ENCODE measurements at regions not wholly inside any gene's neighbourhood (a gene's known extent, or its start where the extent isn't known, plus 50 kb on each side); places are given as distances from the start of the nearest gene placed in this dataset.

DNA sequence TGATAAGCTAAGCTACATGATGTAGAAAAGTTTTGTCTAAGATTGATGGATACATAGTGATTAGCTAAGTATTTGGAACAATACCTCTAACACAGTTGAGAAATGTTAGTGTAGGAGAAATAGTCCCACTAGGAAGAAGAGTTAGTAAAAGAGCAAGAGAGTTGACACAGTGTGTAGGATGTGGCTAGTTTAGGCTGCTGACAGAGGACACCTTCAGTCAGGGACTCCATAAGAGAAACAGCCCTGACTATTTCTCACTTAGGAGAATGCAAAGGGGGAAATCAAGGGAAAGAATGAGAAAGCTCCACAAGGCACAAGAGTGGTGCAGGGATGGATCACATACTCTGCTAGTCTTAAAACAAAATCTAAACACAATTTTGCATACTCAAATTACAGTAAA lies 613.7 kb downstream of the SLC16A7 start (continued):
- TF ChIP-seq SIN3A (IDR thresholded peaks at IDR 0.05; ENCODE audit: low read depth), result no peak
- no peak for TF ChIP-seq SP1 (IDR thresholded peaks at IDR 0.05; ENCODE audit: low read depth)
- TF ChIP-seq SRF (IDR thresholded peaks at IDR 0.05; ENCODE audit: low read depth), result no peak

DNA sequence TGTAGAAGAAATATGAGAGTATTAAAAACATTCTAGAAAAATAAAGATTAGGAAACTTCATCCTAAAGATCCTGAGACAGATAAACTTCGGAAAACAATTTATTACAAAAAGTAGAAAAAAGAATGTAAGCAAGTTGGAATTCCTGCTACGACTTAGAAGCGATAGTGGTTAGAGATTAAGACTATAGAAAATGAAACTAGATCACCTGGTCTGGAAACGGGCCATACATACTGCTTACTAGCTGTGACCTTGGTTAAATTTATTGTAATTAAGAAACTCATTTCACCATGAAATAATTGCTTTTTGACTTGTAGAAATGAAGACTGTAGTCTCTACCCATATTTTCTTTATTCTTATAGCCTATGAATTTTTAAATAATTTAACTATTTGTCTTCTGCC lies 614.1 kb downstream of the SLC16A7 start:
- no peaks in the 10 kb centered on the region for H3K79me2 ChIP-seq (ENCODE audit: insufficient read depth, low read length)
- H3K27me3 ChIP-seq (ENCODE audit: insufficient read depth, low read length), result no peaks in the 10 kb centered on the region
- ATAC-seq (no peak), DNase-seq (ENCODE audit: low read depth, low spot score) (no peak)
- ChIA-PET RAD21 (ENCODE audit: low non-redundant PET in 1 of 2, low total read pairs in 2 of 2, uncharacterized antibody in 2 of 2, unreplicated experiment in 2 of 2) (no interaction called here), CTCF (no interaction called here), POLR2A (no interaction called here)
- H3K9me3 ChIP-seq (ENCODE audit: control insufficient read depth in 1 of 2, insufficient read depth in 1 of 2, low read depth in 1 of 2, low read length in 2 of 2), result no peaks in the 10 kb centered on the region
- H3K9ac ChIP-seq (ENCODE audit: low read length), result no peak overlapping the region
- H3K9me2 ChIP-seq (ENCODE audit: insufficient read depth), result no peaks in the 10 kb centered on the region
- TF ChIP-seq TCF7L2 (IDR thresholded peaks at IDR 0.05; ENCODE audit: borderline replicate concordance, extremely low read depth, insufficient read depth, insufficient read length) (no peak), CEBPB (IDR thresholded peaks at IDR 0.05; ENCODE audit: low read depth) (no peak)
- intact Hi-C loops (cut with micrococcal nuclease), result no loop called here
- no peaks in the 10 kb centered on the region for H3K36me3 ChIP-seq (ENCODE audit: control insufficient read depth in 1 of 2, insufficient read depth in 2 of 2, low read length in 2 of 2)
- no peaks in the 10 kb centered on the region for H4K20me1 ChIP-seq (ENCODE audit: insufficient read depth)
- no peak overlapping the region for H3K27ac ChIP-seq (ENCODE audit: low read depth, low read length)
- no peak overlapping the region for H3K4me2 ChIP-seq (ENCODE audit: low read length)
- peaks cover 0 to 3% of the 10 kb centered on the region in 2 experiments; a peak in 1 of 4 replicates for H3K4me1 ChIP-seq (ENCODE audit: control insufficient read depth in 1 of 2, insufficient read depth in 2 of 2, low read length in 2 of 2)
- H2AFZ ChIP-seq (ENCODE audit: low read depth, low read length, poor library complexity, severe bottlenecking), result no peak overlapping the region
- no TSS peak for BruUV-seq (replicated peaks)
- H3K4me3 ChIP-seq (replicated peaks in 1 of 2; ENCODE audit: low read depth in 1 of 2, low read length in 2 of 2), result no peak overlapping the region

DNA sequence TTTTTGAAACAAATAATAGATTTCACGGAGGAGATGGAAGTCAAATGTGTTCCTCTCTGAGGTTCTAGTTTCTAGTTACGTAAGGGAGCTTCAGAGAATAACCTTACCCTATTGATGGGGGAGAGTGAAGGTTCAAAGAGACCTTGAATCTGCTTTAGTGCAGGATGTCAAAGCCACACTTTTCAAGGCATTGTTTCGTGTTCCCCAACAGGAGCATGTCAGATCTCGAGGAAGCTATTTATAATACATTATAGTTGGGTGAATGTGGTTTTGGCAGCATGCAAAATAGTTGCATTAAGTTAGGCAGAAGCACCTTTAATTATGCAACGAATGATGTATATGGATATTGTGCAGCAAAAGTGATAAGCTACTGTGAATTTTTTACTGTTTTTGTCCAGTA lies 614.9 kb downstream of the SLC16A7 start:
- CTCF ChIA-PET, result no interaction called here

More for the DNA sequence above, 614.9 kb downstream of the SLC16A7 start:
- no peaks in the 10 kb centered on the region for H3K9me2 ChIP-seq (ENCODE audit: insufficient read depth)
- no peaks in the 10 kb centered on the region for H3K36me3 ChIP-seq (ENCODE audit: control insufficient read depth in 1 of 2, insufficient read depth in 2 of 2, low read length in 2 of 2)
- H3K9me3 ChIP-seq (ENCODE audit: control insufficient read depth in 1 of 2, insufficient read depth in 1 of 2, low read depth in 1 of 2, low read length in 2 of 2), result no peaks in the 10 kb centered on the region
- H3K9ac ChIP-seq (ENCODE audit: low read length), result no peak overlapping the region
- no peaks in the 10 kb centered on the region for H4K20me1 ChIP-seq (ENCODE audit: insufficient read depth)
- ATAC-seq (no peak), DNase-seq (ENCODE audit: low read depth, low spot score) (no peak)
- no TSS peak for BruUV-seq (replicated peaks)
- no peaks in the 10 kb centered on the region for H3K4me1 ChIP-seq (ENCODE audit: control insufficient read depth in 1 of 2, insufficient read depth in 2 of 2, low read length in 2 of 2)
- no peaks in the 10 kb centered on the region for H3K27me3 ChIP-seq (ENCODE audit: insufficient read depth, low read length)
- TF ChIP-seq JUND (IDR thresholded peaks at IDR 0.05) (no peak), CEBPB (IDR thresholded peaks at IDR 0.05; ENCODE audit: low read depth) (no peak), YY1 (IDR thresholded peaks at IDR 0.05; ENCODE audit: extremely low read depth, insufficient replicate concordance, low read depth, low read length) (no peak), POLR2AphosphoS5 (IDR thresholded peaks at IDR 0.05; ENCODE audit: low read depth, low read length) (no peak), TCF7L2 (IDR thresholded peaks at IDR 0.05; ENCODE audit: borderline replicate concordance, extremely low read depth, insufficient read depth, insufficient read length) (no peak), FOSL1 (IDR thresholded peaks at IDR 0.05; ENCODE audit: low read depth) (no peak)
- TF ChIP-seq, protein P1, sequence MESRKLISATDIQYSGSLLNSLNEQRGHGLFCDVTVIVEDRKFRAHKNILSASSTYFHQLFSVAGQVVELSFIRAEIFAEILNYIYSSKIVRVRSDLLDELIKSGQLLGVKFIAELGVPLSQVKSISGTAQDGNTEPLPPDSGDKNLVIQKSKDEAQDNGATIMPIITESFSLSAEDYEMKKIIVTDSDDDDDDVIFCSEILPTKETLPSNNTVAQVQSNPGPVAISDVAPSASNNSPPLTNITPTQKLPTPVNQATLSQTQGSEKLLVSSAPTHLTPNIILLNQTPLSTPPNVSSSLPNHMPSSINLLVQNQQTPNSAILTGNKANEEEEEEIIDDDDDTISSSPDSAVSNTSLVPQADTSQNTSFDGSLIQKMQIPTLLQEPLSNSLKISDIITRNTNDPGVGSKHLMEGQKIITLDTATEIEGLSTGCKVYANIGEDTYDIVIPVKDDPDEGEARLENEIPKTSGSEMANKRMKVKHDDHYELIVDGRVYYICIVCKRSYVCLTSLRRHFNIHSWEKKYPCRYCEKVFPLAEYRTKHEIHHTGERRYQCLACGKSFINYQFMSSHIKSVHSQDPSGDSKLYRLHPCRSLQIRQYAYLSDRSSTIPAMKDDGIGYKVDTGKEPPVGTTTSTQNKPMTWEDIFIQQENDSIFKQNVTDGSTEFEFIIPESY (IDR thresholded peaks at IDR 0.05; ENCODE audit: extremely low read depth, insufficient replicate concordance, low read length), result no peak
- RAD21 ChIA-PET (ENCODE audit: low non-redundant PET in 1 of 2, low total read pairs in 2 of 2, uncharacterized antibody in 2 of 2, unreplicated experiment in 2 of 2), result no interaction called here
- no peaks in the 10 kb centered on the region for H3K79me2 ChIP-seq (ENCODE audit: insufficient read depth, low read length)
- no peak overlapping the region for H2AFZ ChIP-seq (ENCODE audit: low read depth, low read length, poor library complexity, severe bottlenecking)
- POLR2A ChIA-PET, result no interaction called here
- no peak overlapping the region for H3K27ac ChIP-seq (ENCODE audit: low read depth, low read length)
- intact Hi-C loops (cut with micrococcal nuclease), result no loop called here
- H3K4me3 ChIP-seq (replicated peaks in 1 of 2; ENCODE audit: low read depth in 1 of 2, low read length in 2 of 2), result no peak overlapping the region
- H3K4me2 ChIP-seq (ENCODE audit: low read length), result no peak overlapping the region
